ENCODE measurements at regions not wholly inside any gene's neighbourhood (a gene's known extent, or its start where the extent isn't known, plus 50 kb on each side); places are given as distances from the start of the nearest gene placed in this dataset.

DNA sequence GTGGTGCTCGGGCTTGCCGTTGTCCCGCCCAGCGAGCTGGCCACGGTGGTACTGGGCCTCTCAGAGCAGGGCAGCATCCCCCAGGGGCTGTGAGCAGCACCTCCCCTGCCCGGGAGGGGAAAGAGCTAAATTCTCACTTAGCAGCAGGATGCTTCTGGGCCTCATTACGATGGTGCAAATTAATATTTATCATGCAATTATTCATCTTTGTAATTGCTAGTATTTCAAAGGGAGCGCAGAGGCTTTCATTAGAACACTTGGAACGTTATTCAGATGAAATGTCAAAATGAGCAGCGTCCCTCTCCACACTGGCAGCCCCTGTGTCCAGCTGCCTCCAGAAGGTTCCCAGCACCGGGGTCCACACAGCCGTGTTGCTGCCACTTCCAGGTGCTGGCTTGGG lies 95.9 kb upstream of the PRR5 start:
- no peaks in the 10 kb centered on the region for H3K79me2 ChIP-seq (ENCODE audit: control insufficient read depth, insufficient read depth, low read length)
- H3K9ac ChIP-seq (ENCODE audit: insufficient read depth in 1 of 2, low read depth in 2 of 2, low read length in 2 of 2), result no peak overlapping the region
- H3K4me1 ChIP-seq (replicated peaks in 1 of 2; ENCODE audit: control insufficient read depth in 2 of 2, insufficient read depth in 2 of 2, low read length in 2 of 2), result no peaks in the 10 kb centered on the region
- FAIRE-seq (no peak), DNase-seq (ENCODE audit: extremely low read depth in 1 of 4, low spot score in 3 of 4) (no peak), ATAC-seq (no peak)
- intact Hi-C loops (cut with micrococcal nuclease), result no loop called here
- H3K9me1 ChIP-seq (ENCODE audit: control insufficient read depth, insufficient read depth, low read length), result no peaks in the 10 kb centered on the region
- H3K36me3 ChIP-seq (ENCODE audit: control insufficient read depth, insufficient read depth, low read length), result no peaks in the 10 kb centered on the region
- no peak overlapping the region for H2AFZ ChIP-seq (ENCODE audit: low read depth, low read length)
- 0% methylated on average over 8 of the region's 12 CpGs for whole genome bisulfite sequencing (ENCODE audit: insufficient coverage, low coverage, missing lambda C conversion rate)
- H3K4me2 ChIP-seq (ENCODE audit: insufficient read depth, low read length), result no peak overlapping the region
- no TSS peak for BruUV-seq (replicated peaks)
- in situ Hi-C loops (cut with MboI), result no loop called here
- TF ChIP-seq, protein P1, sequence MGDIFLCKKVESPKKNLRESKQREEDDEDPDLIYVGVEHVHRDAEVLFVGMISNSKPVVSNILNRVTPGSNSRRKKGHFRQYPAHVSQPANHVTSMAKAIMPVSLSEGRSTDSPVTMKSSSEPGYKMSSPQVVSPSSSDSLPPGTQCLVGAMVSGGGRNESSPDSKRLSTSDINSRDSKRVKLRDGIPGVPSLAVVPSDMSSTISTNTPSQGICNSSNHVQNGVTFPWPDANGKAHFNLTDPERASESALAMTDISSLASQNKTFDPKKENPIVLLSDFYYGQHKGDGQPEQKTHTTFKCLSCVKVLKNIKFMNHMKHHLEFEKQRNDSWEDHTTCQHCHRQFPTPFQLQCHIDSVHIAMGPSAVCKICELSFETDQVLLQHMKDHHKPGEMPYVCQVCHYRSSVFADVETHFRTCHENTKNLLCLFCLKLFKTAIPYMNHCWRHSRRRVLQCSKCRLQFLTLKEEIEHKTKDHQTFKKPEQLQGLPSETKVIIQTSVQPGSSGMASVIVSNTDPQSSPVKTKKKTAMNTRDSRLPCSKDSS (IDR thresholded peaks at IDR 0.05; ENCODE audit: low read depth, partially characterized antibody), result no peak
- TF ChIP-seq, protein P2, sequence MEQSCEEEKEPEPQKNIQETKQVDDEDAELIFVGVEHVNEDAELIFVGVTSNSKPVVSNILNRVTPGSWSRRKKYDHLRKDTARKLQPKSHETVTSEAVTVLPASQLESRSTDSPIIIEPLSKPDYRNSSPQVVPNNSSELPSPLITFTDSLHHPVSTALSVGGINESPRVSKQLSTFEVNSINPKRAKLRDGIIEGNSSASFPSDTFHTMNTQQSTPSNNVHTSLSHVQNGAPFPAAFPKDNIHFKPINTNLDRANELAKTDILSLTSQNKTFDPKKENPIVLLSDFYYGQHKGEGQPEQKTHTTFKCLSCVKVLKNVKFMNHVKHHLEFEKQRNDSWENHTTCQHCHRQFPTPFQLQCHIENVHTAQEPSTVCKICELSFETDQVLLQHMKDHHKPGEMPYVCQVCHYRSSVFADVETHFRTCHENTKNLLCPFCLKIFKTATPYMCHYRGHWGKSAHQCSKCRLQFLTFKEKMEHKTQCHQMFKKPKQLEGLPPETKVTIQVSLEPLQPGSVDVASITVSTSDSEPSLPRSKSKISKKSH (CRISPR knock-in tag; IDR thresholded peaks at IDR 0.05), result no peak
- no peak for TF ChIP-seq EGR1 (conservative IDR thresholded peaks at IDR 0.05)
- H3K9me3 ChIP-seq (replicated peaks; ENCODE audit: control insufficient read depth, insufficient read depth, low read depth, low read length), result no peaks in the 10 kb centered on the region
- H3K27ac ChIP-seq (ENCODE audit: extremely low read depth, low read depth, low read length), result no peak overlapping the region
- POLR2A ChIA-PET, result no interaction called here
- no peak overlapping the region for H3K4me3 ChIP-seq
- H3K27me3 ChIP-seq (ENCODE audit: control insufficient read depth in 2 of 2, insufficient read depth in 2 of 2, low read length in 2 of 2), result peaks cover 0 to 47% of the 10 kb centered on the region in 2 experiments; a peak in 3 of 5 replicates
- CTCF ChIA-PET (ENCODE audit: low intra/inter-chr PET ratio), result no interaction called here
- no peaks in the 10 kb centered on the region for H4K20me1 ChIP-seq (replicated peaks; ENCODE audit: control insufficient read depth, insufficient read depth, low read length)

All from K562 (cell line).